ENCODE measurements at regions not wholly inside any gene's neighbourhood (a gene's known extent, or its start where the extent isn't known, plus 50 kb on each side); places are given as distances from the start of the nearest gene placed in this dataset.

GRCh38 chr16:65418435-65418834 is 296.6 kb upstream of the CDH11 start:
- TF ChIP-seq CTCF (IDR thresholded peaks at IDR 0.05): no peak
- TF ChIP-seq POLR2A (IDR thresholded peaks at IDR 0.05): no peak
